ENCODE measurements at regions not wholly inside any gene's neighbourhood (a gene's known extent, or its start where the extent isn't known, plus 50 kb on each side); places are given as distances from the start of the nearest gene placed in this dataset.

DNA sequence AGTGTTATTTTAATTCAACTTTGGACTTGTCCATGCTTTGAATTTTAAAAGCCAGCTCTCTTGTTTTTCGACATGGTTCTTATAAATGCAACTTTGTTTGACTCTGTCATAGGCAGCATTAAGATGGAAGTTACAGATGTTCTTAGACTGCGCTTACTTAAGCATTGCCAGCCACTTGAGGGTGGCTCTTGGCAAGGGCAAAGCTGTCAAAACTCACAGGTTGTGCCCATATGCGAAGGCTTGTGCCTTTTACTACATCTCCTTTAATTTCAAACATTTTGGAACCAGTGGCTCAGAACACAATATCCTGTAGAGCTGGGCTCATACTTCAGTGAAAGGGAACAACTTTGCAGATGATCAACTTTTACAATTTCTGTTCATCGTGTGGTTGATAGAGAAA is 135.5 kb downstream of the TRAM1L1 start:
- H3K27ac Mint-ChIP-seq: no peak overlapping the region
- Histone ChIP-seq H3K4me1 (ENCODE audit: insufficient read depth, low read length) (no peaks in the 10 kb centered on the region), H3K9me3 (ENCODE audit: control insufficient read depth in 1 of 2, low read length in 2 of 2) (no peaks in the 10 kb centered on the region), H3K4me3 (ENCODE audit: low read length in 2 of 2) (no peak overlapping the region), H3K27ac (ENCODE audit: low read depth, low read length) (no peak overlapping the region), H3K36me3 (ENCODE audit: insufficient read depth, low read length) (no peaks in the 10 kb centered on the region), H3K27me3 (ENCODE audit: insufficient read depth, low read length) (no peaks in the 10 kb centered on the region)
- no peak for DNase-seq
- peaks cover 0 to 8% (median 3%) of the 10 kb centered on the region in 8 donors for H3K9me3 Mint-ChIP-seq
- ChIA-PET CTCF (ENCODE audit: partially characterized antibody) (no interaction called here), POLR2A (ENCODE audit: partially characterized antibody) (no interaction called here)
- H3K4me1 Mint-ChIP-seq: no peaks in the 10 kb centered on the region
- no peaks in the 10 kb centered on the region for H3K36me3 Mint-ChIP-seq
- no peaks in the 10 kb centered on the region for H3K27me3 Mint-ChIP-seq
- H3K4me3 Mint-ChIP-seq: no peak overlapping the region
- intact Hi-C loops (cut with micrococcal nuclease): no loop called here

DNA sequence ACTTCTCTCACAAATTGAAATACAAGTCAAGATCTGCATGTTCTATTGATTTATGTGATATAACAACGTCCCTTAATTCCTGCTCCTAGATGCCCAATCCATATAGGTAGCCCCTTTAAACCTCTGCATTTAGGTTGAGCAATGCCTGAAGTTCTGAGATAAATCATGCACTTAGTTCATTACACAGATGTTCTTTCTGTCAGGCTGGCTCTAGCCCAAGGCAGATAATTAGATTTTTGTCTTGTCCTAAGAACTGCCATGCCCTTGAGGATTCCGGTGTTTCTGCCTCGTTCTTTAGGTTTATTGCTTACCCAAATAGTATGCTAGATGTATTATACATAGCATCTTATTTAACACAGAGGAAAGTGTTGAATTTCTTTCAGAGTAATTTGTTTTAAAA is 143.1 kb downstream of the TRAM1L1 start:
- Mint-ChIP-seq H3K27ac (no peak overlapping the region), H3K36me3 (no peaks in the 10 kb centered on the region), H3K4me1 (no peaks in the 10 kb centered on the region), H3K9me3 (peaks cover 0 to 9% (median 2%) of the 10 kb centered on the region in 8 donors), H3K4me3 (no peak overlapping the region), H3K27me3 (no peaks in the 10 kb centered on the region)
- Histone ChIP-seq H3K4me1 (ENCODE audit: insufficient read depth, low read length) (no peaks in the 10 kb centered on the region), H3K27ac (ENCODE audit: low read depth, low read length) (no peak overlapping the region), H3K27me3 (ENCODE audit: insufficient read depth, low read length) (no peaks in the 10 kb centered on the region), H3K4me3 (ENCODE audit: low read length in 2 of 2) (no peak overlapping the region), H3K36me3 (ENCODE audit: insufficient read depth, low read length) (no peaks in the 10 kb centered on the region), H3K9me3 (ENCODE audit: control insufficient read depth in 1 of 2, low read length in 2 of 2) (no peaks in the 10 kb centered on the region)
- POLR2A ChIA-PET (ENCODE audit: partially characterized antibody): no interaction called here
- DNase-seq: no peak
- intact Hi-C loops (cut with micrococcal nuclease): no loop called here
- CTCF ChIA-PET (ENCODE audit: partially characterized antibody): no interaction called here

DNA sequence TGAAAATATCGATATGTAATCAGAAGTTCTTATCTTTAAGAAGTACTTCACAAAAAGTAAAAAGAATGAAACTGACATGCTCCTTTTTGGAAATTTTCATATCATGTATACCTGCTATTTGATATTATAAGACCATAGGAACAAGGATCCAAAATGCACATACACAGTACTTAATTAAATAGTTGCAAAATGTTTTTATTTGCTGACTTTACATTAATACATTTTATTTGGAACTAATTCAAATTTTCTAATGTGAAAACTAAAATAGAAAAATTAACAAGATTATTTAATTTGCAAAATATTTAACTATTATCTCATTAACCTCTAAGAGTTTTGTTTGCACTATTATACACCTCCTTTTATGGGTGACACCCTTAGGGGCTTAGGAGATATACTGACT is 155.0 kb downstream of the TRAM1L1 start:
- ChIA-PET POLR2A (ENCODE audit: partially characterized antibody) (no interaction called here), CTCF (ENCODE audit: partially characterized antibody) (no interaction called here)
- DNase-seq: no peak
- Histone ChIP-seq H3K4me1 (ENCODE audit: insufficient read depth, low read length) (no peaks in the 10 kb centered on the region), H3K27ac (ENCODE audit: low read depth, low read length) (no peak overlapping the region), H3K4me3 (ENCODE audit: low read length in 2 of 2) (no peak overlapping the region), H3K27me3 (ENCODE audit: insufficient read depth, low read length) (no peaks in the 10 kb centered on the region), H3K36me3 (ENCODE audit: insufficient read depth, low read length) (no peaks in the 10 kb centered on the region), H3K9me3 (ENCODE audit: control insufficient read depth in 1 of 2, low read length in 2 of 2) (no peaks in the 10 kb centered on the region)
- no peaks in the 10 kb centered on the region for H3K36me3 Mint-ChIP-seq
- no peaks in the 10 kb centered on the region for H3K27me3 Mint-ChIP-seq
- no peaks in the 10 kb centered on the region for H3K4me1 Mint-ChIP-seq
- peaks cover 0 to 7% (median under 1%) of the 10 kb centered on the region in 8 donors for H3K9me3 Mint-ChIP-seq
- intact Hi-C loops (cut with micrococcal nuclease): no loop called here
- no peak overlapping the region for H3K27ac Mint-ChIP-seq
- H3K4me3 Mint-ChIP-seq: no peak overlapping the region

DNA sequence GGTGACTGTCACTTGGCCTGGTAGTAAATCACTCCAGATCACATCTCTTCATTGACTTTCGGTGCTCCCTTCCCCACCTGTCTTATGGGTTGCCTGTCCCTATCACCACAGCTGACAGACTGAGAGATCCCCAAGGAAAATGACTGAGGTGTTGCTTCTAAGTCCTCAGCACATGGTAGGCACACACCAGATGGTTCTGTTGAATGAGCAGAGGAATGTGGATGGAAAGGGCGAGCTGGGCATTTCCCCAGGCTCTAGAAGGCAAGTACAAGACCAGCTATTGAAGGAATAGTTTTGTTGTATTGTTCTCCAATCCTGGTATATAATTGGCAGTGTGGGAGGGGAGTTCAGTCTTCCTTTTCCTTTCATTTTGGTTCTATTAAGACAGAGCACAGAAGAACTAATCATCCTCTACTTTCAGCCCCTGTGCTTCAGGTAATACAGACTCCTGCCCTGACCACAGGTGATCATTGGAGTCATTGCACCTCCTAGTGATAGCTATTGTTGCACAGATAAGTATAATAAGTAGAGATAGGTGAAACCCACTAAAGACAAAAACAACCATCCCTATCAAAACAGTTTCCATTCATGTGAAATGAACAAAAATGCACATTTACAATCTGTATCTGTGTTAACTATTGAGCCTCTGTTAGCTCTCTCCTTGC is 158.6 kb downstream of the TRAM1L1 start:
- no peaks in the 10 kb centered on the region for H3K4me1 ChIP-seq (ENCODE audit: insufficient read depth, low read length)
- no peaks in the 10 kb centered on the region for H3K9me3 ChIP-seq (ENCODE audit: control insufficient read depth in 1 of 2, low read length in 2 of 2)
- intact Hi-C loops (cut with micrococcal nuclease): no loop called here
- Mint-ChIP-seq H3K27ac (no peak overlapping the region), H3K27me3 (no peaks in the 10 kb centered on the region), H3K4me1 (no peaks in the 10 kb centered on the region), H3K9me3 (peaks cover 0 to 4% (median 0%) of the 10 kb centered on the region in 8 donors), H3K4me3 (no peak overlapping the region), H3K36me3 (no peaks in the 10 kb centered on the region)
- ChIA-PET POLR2A (ENCODE audit: partially characterized antibody) (no interaction called here), CTCF (ENCODE audit: partially characterized antibody) (no interaction called here)
- no peak overlapping the region for H3K27ac ChIP-seq (ENCODE audit: low read depth, low read length)
- no peaks in the 10 kb centered on the region for H3K36me3 ChIP-seq (ENCODE audit: insufficient read depth, low read length)
- no peak overlapping the region for H3K4me3 ChIP-seq (ENCODE audit: low read length in 2 of 2)
- no peaks in the 10 kb centered on the region for H3K27me3 ChIP-seq (ENCODE audit: insufficient read depth, low read length)
- no peak for DNase-seq

DNA sequence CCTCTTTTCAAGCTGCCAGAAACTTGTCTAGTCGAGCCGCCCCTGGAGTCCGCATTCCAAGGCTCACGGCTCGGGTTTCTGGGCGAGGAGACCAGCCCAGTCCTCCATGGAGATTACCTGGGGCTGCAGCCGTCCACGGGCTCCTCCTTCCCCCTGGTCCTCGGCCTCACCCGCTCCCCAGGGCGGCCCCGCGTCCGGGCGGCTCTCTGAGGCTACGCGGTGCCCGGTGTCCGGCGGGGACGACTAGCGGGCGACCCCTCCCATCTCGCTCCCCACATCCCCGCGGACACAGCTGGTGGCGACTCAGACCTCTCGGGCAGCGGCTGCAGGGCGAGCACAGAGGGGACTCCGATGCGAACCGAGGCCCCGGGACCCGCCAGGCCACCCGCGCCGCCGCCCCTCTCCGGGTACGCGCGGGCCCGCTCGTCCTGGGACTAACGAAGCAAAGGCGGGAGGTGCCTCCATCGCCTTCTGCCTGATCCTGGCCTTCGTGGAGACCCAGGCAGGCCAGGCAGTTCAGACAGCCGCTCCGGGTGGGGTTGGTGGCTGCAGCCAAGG is 159.4 kb downstream of the TRAM1L1 start:
- no peak overlapping the region for H3K4me3 ChIP-seq (ENCODE audit: low read length in 2 of 2)
- Mint-ChIP-seq H3K4me1 (no peaks in the 10 kb centered on the region), H3K4me3 (no peak overlapping the region)

DNA sequence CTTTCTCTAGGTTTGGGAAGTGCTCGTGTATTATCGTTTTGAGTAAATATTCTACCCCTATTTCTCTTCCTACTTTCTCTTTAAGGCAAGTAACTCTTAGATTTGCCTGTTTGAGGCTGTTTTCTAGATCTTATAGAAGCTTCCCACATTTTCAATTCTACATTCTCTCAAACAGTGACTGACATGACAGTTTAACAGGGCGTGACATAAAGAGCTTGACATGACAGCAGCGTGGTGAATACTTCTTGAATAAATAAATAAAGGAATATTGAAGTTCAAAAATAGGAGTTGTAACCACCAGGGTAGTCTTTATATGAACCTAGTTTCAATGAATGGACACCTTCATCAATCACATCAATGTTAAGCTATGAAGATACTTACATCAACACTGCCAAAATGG is 162.0 kb downstream of the TRAM1L1 start:
- H3K4me1 Mint-ChIP-seq: no peaks in the 10 kb centered on the region
- H3K4me3 ChIP-seq (ENCODE audit: low read length in 2 of 2): no peak overlapping the region
- H3K4me1 ChIP-seq (ENCODE audit: insufficient read depth, low read length): no peaks in the 10 kb centered on the region
- intact Hi-C loops (cut with micrococcal nuclease): no loop called here
- no peaks in the 10 kb centered on the region for H3K36me3 Mint-ChIP-seq
- ChIA-PET POLR2A (ENCODE audit: partially characterized antibody) (no interaction called here), CTCF (ENCODE audit: partially characterized antibody) (no interaction called here)
- no peaks in the 10 kb centered on the region for H3K27me3 ChIP-seq (ENCODE audit: insufficient read depth, low read length)
- H3K27ac ChIP-seq (ENCODE audit: low read depth, low read length): no peak overlapping the region
- H3K27ac Mint-ChIP-seq: no peak overlapping the region
- no peaks in the 10 kb centered on the region for H3K36me3 ChIP-seq (ENCODE audit: insufficient read depth, low read length)
- no peak for DNase-seq
- H3K27me3 Mint-ChIP-seq: no peaks in the 10 kb centered on the region
- no peaks in the 10 kb centered on the region for H3K9me3 ChIP-seq (ENCODE audit: control insufficient read depth in 1 of 2, low read length in 2 of 2)
- H3K9me3 Mint-ChIP-seq: peaks cover 0 to 13% (median 3%) of the 10 kb centered on the region in 8 donors
- H3K4me3 Mint-ChIP-seq: no peak overlapping the region

More for the DNA sequence above, 159.4 kb downstream of the TRAM1L1 start:
- DNase-seq: no peak
- no peaks in the 10 kb centered on the region for H3K36me3 ChIP-seq (ENCODE audit: insufficient read depth, low read length)
- no peak overlapping the region for H3K27ac ChIP-seq (ENCODE audit: low read depth, low read length)
- intact Hi-C loops (cut with micrococcal nuclease): no loop called here
- H3K9me3 ChIP-seq (ENCODE audit: control insufficient read depth in 1 of 2, low read length in 2 of 2): no peaks in the 10 kb centered on the region
- Mint-ChIP-seq H3K27ac (no peak overlapping the region), H3K27me3 (no peaks in the 10 kb centered on the region), H3K36me3 (no peaks in the 10 kb centered on the region), H3K9me3 (peaks cover 0 to 8% (median 2%) of the 10 kb centered on the region in 8 donors)
- CTCF ChIA-PET (ENCODE audit: partially characterized antibody): no interaction called here
- H3K4me1 ChIP-seq (ENCODE audit: insufficient read depth, low read length): no peaks in the 10 kb centered on the region
- POLR2A ChIA-PET (ENCODE audit: partially characterized antibody): no interaction called here
- no peaks in the 10 kb centered on the region for H3K27me3 ChIP-seq (ENCODE audit: insufficient read depth, low read length)

DNA sequence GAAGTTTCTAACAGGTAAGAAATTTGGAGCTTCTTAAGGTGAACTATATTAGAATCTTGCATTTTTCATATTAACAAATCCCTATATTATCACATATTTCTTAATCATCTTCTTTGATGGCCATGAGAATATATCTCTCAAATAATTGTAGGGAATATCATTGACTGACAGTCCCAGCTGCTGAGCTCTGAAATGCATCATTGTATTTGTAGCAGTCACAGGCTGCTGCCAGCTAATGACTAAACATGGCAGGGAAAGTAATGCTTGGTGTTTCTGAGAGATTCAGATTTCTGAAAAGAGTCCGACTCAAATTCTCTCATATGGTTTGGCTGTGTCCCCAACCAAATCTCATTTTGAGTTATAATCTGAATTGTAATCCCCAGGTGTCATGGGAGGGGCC is 171.9 kb downstream of the TRAM1L1 start:
- no peaks in the 10 kb centered on the region for H3K9me3 ChIP-seq (ENCODE audit: control insufficient read depth in 1 of 2, low read length in 2 of 2)
- H3K4me1 ChIP-seq (ENCODE audit: insufficient read depth, low read length): no peaks in the 10 kb centered on the region
- no peak overlapping the region for H3K27ac Mint-ChIP-seq
- no peaks in the 10 kb centered on the region for H3K36me3 Mint-ChIP-seq
- ChIA-PET POLR2A (ENCODE audit: partially characterized antibody) (no interaction called here), CTCF (ENCODE audit: partially characterized antibody) (no interaction called here)
- H3K9me3 Mint-ChIP-seq: peaks cover 0 to 4% (median 1%) of the 10 kb centered on the region in 8 donors
- no peaks in the 10 kb centered on the region for H3K27me3 Mint-ChIP-seq
- H3K27ac ChIP-seq (ENCODE audit: low read depth, low read length): no peak overlapping the region
- no peaks in the 10 kb centered on the region for H3K27me3 ChIP-seq (ENCODE audit: insufficient read depth, low read length)
- no peak for DNase-seq
- no peaks in the 10 kb centered on the region for H3K4me1 Mint-ChIP-seq
- H3K36me3 ChIP-seq (ENCODE audit: insufficient read depth, low read length): no peaks in the 10 kb centered on the region
- intact Hi-C loops (cut with micrococcal nuclease): no loop called here
- no peak overlapping the region for H3K4me3 ChIP-seq (ENCODE audit: low read length in 2 of 2)
- no peak overlapping the region for H3K4me3 Mint-ChIP-seq

DNA sequence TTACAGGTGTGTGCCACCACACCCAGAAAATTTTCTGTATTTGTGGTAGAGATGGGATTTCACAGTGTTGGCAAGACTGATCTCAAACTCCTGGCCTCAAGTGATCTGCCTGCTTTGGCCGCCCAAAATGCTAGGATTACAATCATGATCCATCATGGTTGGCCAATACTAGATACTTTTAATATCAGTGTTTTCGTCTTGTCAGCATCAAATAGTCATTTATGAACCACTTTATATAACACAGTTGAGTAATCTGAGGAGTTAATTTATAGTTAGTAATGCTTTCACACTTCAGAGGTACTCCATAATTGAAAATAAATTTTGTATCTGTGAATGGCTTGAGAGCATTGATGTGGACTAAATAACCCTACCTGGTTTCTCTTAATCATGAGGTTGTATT is 178.6 kb downstream of the TRAM1L1 start:
- Histone ChIP-seq H3K27me3 (ENCODE audit: insufficient read depth, low read length) (no peaks in the 10 kb centered on the region), H3K9me3 (ENCODE audit: control insufficient read depth in 1 of 2, low read length in 2 of 2) (no peaks in the 10 kb centered on the region), H3K4me3 (ENCODE audit: low read length in 2 of 2) (no peak overlapping the region), H3K27ac (ENCODE audit: low read depth, low read length) (no peak overlapping the region), H3K36me3 (ENCODE audit: insufficient read depth, low read length) (no peaks in the 10 kb centered on the region), H3K4me1 (ENCODE audit: insufficient read depth, low read length) (no peaks in the 10 kb centered on the region)
- H3K36me3 Mint-ChIP-seq: no peaks in the 10 kb centered on the region
- DNase-seq: no peak
- CTCF ChIA-PET (ENCODE audit: partially characterized antibody): no interaction called here
- H3K4me1 Mint-ChIP-seq: no peaks in the 10 kb centered on the region
- POLR2A ChIA-PET (ENCODE audit: partially characterized antibody): no interaction called here
- H3K27ac Mint-ChIP-seq: no peak overlapping the region
- intact Hi-C loops (cut with micrococcal nuclease): no loop called here
- peaks cover 0 to 10% (median 3%) of the 10 kb centered on the region in 8 donors for H3K9me3 Mint-ChIP-seq
- no peaks in the 10 kb centered on the region for H3K27me3 Mint-ChIP-seq
- no peak overlapping the region for H3K4me3 Mint-ChIP-seq
